Fibroblast of the conjunctiva (primary cell): ENCODE measurements at regions not wholly inside any gene's neighbourhood (a gene's known extent, or its start where the extent isn't known, plus 50 kb on each side); places are given as distances from the start of the nearest gene placed in this dataset.

ENCODE experiments used
- DNase-seq: peaks from one replicate; pipeline ENCODE4 v3.0.0-alpha.2; 2010; ENCODE audit warnings: low read depth

DNA sequence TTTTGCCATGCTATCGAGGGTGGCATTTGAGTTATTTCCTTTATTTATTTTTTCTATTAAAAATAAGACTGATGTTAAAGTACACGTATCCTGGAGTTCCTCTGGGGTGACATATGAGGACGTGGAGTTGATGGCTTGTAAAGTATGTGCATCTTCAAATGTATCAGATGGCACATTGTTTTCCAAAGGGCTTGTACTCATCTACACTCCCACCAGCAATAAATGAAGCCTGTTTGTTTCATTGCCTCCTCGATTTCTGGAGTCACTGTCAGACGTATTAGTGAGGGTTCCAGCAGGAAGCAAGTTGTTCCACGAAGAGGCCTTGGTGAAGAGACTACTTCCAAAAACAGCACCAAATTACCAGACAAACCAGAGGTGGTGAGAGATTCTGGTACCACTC lies 423.9 kb downstream of the NPHP4 start:
- no peak for DNase-seq

DNA sequence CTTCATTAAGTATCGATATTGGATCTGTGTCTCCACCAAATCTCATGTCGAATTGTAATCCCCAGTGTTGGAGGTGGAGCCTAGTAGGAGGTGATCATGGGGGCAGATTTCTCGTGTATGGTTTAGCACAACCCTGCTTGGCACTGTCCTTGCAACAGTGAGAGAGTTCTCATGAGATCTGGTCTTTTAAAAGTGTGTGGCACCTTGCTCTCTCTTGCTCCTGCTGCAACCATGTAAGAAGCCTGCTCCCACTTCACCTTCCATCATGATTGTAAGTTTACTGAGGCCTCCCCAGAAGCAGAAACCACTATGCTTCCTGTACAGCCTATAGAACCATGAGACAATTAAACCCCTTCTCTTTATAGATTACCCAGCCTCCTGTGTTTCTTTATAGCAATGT lies 424.4 kb downstream of the NPHP4 start:
- DNase-seq: no peak

DNA sequence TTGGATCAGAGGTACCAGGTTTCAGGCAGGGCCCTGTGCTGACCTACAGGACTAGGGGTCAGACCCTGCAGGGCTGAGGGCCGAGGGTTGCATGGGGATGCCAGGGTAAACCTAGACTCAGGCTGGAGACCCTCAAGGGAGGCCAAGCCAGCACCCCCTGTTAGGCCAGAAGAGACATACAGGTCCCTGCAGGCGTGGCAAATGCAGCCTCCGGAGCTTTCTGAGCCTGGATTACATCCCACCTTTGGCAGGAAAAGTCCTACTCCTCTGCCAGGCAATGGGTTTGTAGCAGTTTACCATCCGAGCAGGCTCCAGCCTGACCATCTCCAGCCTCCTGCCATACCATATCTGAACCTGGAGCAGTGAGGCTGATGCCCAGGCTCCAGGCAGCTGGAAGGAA lies 425.3 kb downstream of the NPHP4 start:
- no peak for DNase-seq

DNA sequence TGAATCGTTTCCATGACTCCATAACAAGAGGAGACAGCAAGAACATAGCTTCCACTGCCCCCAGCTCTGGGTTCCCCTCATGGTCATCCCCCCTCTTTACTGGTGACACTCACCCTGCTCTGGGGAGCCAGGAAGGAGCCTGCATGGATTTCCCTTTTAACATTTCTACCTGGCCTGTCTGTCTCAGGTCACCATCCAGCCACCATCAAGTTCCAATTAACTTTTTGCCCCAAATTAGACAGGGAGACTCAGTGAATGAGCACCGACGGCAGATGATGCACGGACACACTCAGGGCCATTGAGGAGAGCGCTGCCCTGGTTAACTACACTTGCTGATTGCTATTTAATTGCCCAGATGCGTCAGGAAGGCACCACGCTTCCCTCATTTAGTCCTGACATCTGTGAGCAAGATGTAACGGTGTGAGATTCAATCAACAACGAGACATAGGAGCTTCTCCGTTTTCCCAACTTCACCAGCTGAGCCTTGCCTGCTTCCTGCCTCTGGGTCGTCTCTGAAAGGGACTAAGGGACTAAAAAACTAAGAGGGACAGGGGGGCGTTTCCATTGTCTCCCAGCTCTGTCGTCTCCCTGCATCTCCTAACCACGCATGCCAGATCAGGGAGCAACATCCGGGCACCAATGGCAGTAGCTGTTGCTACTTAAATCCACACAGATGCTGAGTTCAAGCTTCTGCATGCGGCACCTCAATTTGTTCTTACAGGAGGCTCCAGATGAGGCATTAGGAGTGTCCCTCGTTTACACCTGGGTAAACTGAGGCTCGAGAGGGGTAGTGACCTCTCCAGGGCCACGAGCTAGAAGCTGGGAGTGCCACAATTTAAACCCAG lies 426.7 kb downstream of the NPHP4 start:
- DNase-seq: no peak

- no peak for DNase-seq
Measured at GRCh38 chr1:5564578-5565257, 427.5 kb downstream of the NPHP4 start.

- no peak for DNase-seq
Measured at GRCh38 chr1:5563861-5564577, 428.2 kb downstream of the NPHP4 start.

GRCh38 chr1:5562769-5563168 lies 429.5 kb downstream of the NPHP4 start:
- DNase-seq: no peak

DNA sequence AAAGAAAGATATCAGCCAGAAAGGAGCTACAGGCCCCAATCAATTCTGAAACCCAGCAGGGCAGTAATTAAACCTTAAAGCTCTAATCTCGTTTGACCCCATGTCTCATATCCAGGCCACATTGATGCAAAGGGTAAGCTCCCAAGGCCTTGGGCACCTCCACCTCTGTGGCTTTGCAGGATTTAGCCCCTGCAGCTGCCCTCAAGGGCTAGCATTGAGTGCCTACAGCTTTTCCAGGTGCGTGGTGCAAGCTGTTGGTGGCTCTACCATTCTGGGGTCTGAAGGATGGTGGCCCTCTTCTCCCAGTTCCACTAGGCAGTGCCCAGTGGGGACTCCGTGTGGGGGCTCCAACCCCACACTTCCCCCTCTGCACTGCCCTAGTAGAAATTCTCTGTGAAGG lies 429.9 kb downstream of the NPHP4 start:
- DNase-seq: no peak

- DNase-seq: no peak
Measured at GRCh38 chr1:5559078-5559477, 433.1 kb downstream of the NPHP4 start.

GRCh38 chr1:5555853-5556252 lies 436.4 kb downstream of the NPHP4 start:
- DNase-seq: no peak

GRCh38 chr1:5554784-5555183 lies 437.4 kb downstream of the NPHP4 start:
- no peak for DNase-seq

GRCh38 chr1:5554111-5554510 lies 438.1 kb downstream of the NPHP4 start:
- no peak for DNase-seq

DNA sequence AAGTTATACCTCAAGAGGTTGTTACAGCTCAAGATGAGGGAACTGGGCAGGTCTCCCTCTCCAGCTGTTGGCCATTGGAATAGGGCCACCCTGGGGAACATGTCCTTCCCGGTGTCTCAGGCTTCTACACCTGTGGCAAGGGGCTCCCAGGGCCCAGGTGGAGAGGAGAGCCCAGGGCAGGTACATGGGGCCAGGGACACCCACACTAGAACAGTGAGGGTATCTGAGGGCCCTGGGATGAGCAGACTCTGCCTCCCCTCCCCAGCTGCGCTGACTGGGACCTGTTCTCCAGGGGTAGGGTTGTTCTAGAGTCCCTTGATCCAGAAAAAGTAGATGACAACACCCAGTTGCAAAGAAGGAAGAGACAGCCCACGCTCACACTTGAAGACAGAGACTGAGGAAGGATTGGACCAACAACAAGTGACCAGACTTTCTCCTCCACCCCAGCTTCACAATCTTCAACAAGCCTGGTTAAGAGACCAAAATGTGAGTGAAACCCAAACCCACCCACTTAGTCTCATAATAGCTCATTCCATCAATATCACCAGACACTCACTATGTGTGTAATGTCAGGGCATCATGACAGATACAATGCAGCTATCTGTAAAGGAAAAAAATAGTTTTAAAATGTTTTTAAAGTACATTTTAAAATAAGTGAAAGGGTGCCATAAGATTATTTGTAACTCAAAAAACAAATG lies 439.3 kb downstream of the NPHP4 start:
- DNase-seq: no peak

GRCh38 chr1:5551274-5551975 lies 440.8 kb downstream of the NPHP4 start:
- no peak for DNase-seq

DNA sequence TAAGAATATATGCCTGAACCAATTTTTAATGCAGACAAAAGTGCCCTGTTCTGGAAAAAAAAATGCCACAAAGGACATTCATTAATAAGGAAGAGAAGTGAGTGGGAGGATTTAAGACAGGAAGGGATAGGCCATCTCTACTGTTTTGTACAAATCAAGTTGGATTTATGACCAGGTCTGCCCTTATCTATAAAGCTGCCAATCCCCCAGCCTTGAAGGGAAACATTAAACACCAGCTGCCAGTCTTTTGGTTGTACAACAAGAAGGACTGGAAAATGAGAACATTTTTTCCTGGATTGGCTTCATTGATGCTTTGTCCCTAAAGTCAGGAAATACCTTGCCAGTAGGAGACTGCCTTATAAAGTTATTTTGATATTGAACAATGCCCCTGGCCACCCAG lies 444.0 kb downstream of the NPHP4 start:
- DNase-seq: no peak

- DNase-seq: no peak
Measured at GRCh38 chr1:5543235-5543634, 449.0 kb downstream of the NPHP4 start.

GRCh38 chr1:5532811-5533210 lies 459.4 kb downstream of the NPHP4 start:
- no peak for DNase-seq

GRCh38 chr1:5526822-5527551 lies 465.2 kb downstream of the NPHP4 start:
- no peak for DNase-seq

DNA sequence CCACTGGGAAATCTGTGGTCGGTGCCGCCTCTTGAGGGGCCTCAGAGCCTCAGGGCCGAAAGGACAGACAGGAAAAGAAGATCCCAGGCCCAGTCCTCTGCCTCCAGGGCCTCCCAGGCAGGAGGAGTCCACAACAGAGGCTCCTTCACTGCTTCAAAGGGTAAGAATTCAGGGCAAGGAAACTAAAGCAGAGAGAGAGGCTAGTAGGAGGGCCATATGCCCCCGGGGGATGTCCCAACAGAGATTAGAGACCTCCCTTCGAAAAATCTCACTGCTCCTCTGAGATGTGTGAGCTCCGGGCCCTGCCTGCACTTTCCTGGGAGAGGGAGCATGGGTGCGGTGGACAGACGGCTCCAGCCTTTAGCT lies 465.9 kb downstream of the NPHP4 start:
- DNase-seq: no peak

DNA sequence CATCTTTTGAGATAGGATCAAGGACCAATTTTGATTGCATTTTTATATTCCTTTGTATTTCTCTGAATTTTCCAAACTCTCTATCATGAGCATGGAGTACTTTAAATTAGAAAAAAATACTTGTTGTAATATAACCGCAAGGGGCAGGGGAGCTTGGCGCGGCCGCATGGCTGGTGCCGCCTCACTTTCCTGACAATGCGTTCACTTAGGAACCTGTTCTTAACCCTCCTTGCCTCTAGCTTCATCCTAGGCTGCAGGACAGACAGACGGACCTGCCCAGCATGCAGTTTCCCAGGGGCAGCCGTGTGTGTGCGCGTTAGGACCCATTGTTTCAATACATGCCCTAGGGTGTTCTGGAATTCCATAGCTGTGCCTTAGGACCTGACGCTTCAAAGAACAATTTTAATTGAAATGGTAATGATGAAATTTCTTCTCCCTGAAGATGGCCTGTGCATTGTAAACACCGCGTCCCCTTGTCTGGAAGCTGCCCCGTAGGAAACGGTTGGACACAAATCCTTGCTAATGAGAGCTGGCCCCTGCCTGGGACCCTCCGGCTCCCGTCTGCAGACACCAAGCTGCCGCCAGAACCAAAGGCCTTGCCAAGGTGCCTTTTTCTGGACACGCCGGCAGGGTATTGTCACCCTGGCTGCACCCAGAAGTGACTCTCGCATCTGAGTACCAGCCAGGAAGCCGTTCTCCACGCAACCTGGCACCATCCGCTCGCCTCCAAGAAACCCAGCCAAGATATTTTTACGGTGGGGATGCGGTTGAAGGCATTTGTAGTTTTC lies 466.4 kb downstream of the NPHP4 start:
- no peak for DNase-seq
